ENCODE measurements at regions not wholly inside any gene's neighbourhood (a gene's known extent, or its start where the extent isn't known, plus 50 kb on each side); places are given as distances from the start of the nearest gene placed in this dataset.

GRCh38 chr6:164424489-164424888, 884.9 kb downstream of the C6orf118 start:
- TF ChIP-seq, protein P1, sequence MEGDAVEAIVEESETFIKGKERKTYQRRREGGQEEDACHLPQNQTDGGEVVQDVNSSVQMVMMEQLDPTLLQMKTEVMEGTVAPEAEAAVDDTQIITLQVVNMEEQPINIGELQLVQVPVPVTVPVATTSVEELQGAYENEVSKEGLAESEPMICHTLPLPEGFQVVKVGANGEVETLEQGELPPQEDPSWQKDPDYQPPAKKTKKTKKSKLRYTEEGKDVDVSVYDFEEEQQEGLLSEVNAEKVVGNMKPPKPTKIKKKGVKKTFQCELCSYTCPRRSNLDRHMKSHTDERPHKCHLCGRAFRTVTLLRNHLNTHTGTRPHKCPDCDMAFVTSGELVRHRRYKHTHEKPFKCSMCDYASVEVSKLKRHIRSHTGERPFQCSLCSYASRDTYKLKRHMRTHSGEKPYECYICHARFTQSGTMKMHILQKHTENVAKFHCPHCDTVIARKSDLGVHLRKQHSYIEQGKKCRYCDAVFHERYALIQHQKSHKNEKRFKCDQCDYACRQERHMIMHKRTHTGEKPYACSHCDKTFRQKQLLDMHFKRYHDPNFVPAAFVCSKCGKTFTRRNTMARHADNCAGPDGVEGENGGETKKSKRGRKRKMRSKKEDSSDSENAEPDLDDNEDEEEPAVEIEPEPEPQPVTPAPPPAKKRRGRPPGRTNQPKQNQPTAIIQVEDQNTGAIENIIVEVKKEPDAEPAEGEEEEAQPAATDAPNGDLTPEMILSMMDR (IDR thresholded peaks at IDR 0.05): no peak
- TF ChIP-seq POLR2A (IDR thresholded peaks at IDR 0.05): no peak
- TF ChIP-seq EP300 (IDR thresholded peaks at IDR 0.05): no peak

All from tibial nerve (tissue), 4 donors.